DOHH2 (cell line): ENCODE measurements at regions not wholly inside any gene's neighbourhood (a gene's known extent, or its start where the extent isn't known, plus 50 kb on each side); places are given as distances from the start of the nearest gene placed in this dataset.

ENCODE experiments used
- EZH2phosphoT487 ChIP-seq: fragments of 200-600 bp; sonication (generic); IDR thresholded peaks from 2 replicates; pipeline ENCODE4 v1.6.1; 2017; ENCODE audit warnings: borderline replicate concordance, mild to moderate bottlenecking, antibody characterized with exemption, low read length, moderate library complexity, mixed read lengths
- TF ChIP-seq, protein P1 (sequence below): fragments of 200-600 bp; sonication (generic); IDR thresholded peaks from one replicate; pipeline ENCODE4 v1.5.1; 2014; ENCODE audit warnings: antibody characterized with exemption, mild to moderate bottlenecking, low read depth, low read length; ENCODE audit not compliant: poor library complexity, severe bottlenecking

- TF ChIP-seq, protein P1, sequence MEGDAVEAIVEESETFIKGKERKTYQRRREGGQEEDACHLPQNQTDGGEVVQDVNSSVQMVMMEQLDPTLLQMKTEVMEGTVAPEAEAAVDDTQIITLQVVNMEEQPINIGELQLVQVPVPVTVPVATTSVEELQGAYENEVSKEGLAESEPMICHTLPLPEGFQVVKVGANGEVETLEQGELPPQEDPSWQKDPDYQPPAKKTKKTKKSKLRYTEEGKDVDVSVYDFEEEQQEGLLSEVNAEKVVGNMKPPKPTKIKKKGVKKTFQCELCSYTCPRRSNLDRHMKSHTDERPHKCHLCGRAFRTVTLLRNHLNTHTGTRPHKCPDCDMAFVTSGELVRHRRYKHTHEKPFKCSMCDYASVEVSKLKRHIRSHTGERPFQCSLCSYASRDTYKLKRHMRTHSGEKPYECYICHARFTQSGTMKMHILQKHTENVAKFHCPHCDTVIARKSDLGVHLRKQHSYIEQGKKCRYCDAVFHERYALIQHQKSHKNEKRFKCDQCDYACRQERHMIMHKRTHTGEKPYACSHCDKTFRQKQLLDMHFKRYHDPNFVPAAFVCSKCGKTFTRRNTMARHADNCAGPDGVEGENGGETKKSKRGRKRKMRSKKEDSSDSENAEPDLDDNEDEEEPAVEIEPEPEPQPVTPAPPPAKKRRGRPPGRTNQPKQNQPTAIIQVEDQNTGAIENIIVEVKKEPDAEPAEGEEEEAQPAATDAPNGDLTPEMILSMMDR = no peak
- TF ChIP-seq EZH2phosphoT487 = no peak
Measured at GRCh38 chr4:104682311-104682710, 187.6 kb upstream of the CXXC4 start.
